Adrenal gland (tissue), 5 donors: ENCODE measurements at regions not wholly inside any gene's neighbourhood (a gene's known extent, or its start where the extent isn't known, plus 50 kb on each side); places are given as distances from the start of the nearest gene placed in this dataset.

ENCODE experiments used
- CTCF ChIP-seq, 6 experiments: fragments of 450-650 bp in 4 of 6; fragments of 200-600 bp in 2 of 6; sonication (generic) in 1 of 6; IDR thresholded peaks; 1 replicate in 5 of 6; 2 replicates in 1 of 6; pipeline versions ENCODE4 v1.5.1 to v1.8.0; 2016 to 2021; ENCODE audit warnings: antibody characterized with exemption in 6 of 6, mild to moderate bottlenecking in 2 of 6, moderate library complexity in 1 of 6
- POLR2A ChIP-seq, 2 donors: fragments of 450-650 bp; IDR thresholded peaks; one replicate each; pipeline ENCODE4 v1.6.1; 2017; ENCODE audit warnings: antibody characterized with exemption in 2 of 2, mild to moderate bottlenecking in 2 of 2, moderate library complexity in 1 of 2
- donor health status: DM: no; HTN: no; CAD: no.

- TF ChIP-seq CTCF (IDR thresholded peaks at IDR 0.05) (no peak), POLR2A (IDR thresholded peaks at IDR 0.05) (no peak)
Observed at GRCh38 chr18:78510091-78510490, 469.5 kb upstream of the SALL3 start.
